SKM-1 treated with dmso at 0.1 percent for 144 hours (cell line): ENCODE measurements at regions not wholly inside any gene's neighbourhood (a gene's known extent, or its start where the extent isn't known, plus 50 kb on each side); places are given as distances from the start of the nearest gene placed in this dataset.

Experiments used
- DNase-seq: peaks from one replicate; lab custom pipeline; 2025; ENCODE audit not compliant: unreplicated experiment; lab: John Stamatoyannopoulos, UW

DNA sequence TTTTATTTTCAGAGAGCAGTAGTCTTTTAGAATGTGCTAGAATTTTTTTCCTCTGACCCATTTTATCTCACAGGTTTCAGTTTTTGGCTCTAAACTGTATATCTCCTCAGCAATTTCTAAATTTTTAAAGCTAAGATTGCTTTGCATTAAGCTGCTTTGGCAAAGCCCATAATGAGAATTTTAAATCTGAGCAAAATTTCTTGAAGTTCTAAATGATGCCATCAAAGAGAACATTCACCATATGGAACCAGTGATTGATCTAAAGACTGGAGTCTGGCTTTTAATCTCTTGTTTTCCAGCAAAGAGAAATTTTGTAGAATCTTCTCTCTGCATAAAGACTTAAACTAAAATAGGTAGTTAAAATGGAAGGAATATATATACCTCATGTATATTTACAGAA lies 313.6 kb downstream of the TBC1D32 start:
- DNase-seq = no peak

DNA sequence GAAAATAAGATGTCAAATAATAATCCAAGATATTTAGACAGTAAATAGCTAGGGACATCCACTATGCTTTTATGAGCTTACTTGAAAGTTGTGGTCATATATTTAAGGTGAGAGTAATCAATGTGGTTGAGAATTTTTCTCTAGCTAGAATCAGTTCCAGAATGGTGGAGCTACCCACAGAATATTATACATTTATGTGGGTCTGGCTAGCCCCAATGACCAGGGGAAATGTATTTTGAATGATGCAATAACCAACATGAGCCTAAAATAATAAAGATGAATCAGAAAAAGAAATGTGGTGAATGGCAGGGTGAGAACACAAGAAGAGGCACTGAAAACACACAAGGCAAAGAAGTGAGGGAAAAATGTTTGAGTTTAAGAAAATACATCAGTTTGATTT lies 325.7 kb downstream of the TBC1D32 start:
- DNase-seq = no peak

GRCh38 chr6:121006024-121006423 lies 328.3 kb downstream of the TBC1D32 start:
- DNase-seq = no peak

DNA sequence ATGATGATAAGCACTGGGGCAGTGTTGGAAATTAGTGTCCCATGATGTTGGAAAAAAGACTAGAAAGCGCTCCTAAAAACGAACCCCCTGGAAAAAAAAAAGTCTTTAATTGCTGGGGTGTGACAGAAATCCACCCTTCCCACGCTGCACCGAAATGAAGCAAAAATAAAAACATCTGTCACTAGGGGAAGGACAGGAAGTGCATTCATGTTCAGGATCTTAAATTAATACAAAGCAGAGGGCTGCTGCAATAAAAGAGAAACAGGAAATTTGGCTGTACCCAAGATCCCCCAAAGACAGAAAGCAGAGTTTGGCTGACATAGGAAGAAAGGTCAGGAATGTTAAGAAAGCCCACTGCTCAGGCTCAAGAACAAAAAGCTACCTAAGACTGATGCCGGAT lies 333.9 kb downstream of the TBC1D32 start:
- DNase-seq = no peak

- no peak for DNase-seq
These were observed 337.9 kb downstream of the TBC1D32 start for GRCh38 chr6:120996340-120996739.

DNA sequence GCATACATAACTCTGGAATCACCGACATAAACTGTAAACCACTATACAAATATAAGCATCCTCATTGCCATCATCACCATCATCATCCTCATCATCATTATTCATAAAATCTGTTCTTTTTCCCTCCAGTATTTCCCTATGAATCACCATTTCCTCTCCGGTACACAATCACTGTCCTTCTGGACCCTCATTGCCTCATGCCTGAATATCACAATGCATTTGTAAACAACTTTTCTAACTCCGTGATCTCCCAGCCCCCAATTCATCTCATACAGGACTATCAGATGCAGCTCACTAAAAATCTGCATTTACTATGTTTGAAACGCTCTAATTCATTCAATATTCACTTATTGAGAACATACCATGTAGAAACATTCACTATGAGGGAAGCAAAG lies 339.7 kb downstream of the TBC1D32 start:
- DNase-seq = no peak

DNA sequence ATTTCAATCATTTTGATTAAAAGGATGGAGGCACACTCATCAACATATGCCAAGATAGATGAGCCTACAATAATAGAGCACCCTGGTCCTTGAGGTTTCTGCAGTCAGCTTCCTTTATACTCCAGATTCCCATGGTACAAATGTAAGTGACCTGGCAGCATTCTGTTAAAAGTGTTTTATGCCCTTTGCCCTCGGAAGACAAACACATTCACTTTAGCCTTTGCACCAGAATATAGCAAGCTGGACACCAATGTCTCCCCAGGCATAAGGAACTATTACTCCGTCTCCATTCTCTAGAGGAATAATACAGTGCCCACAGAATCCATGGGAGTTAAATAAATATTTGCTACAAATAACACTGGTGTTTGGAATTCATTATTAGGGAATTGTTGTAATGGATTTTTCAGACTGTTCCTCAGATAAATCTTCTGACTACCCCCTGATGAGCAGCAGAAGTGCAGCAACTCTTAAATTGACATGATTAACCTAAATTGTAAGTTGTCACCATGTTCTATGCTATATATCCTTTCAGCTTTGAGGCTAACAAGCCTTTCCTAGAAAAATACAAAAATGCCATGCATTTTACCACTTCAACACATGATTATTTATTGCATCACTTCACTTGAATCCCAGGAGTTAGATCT lies 340.2 kb downstream of the TBC1D32 start:
- no peak for DNase-seq

DNA sequence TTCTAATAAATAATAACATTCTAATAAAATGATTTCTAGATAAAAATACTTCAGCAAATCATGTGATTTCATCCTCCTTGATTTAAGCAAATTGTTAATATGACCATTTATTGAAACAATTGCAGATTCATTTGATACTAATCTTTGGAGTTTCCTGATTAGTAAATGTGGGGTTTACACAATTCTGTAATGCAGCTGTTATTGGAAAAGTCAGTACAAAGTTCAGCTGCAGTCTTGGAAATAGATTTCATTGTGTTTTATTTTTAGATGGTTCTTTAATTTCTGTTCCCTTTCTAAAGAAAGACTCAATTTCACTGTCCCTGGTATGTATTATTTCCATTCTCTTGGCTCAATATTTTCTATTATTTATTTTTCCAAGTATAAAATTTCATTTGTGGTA lies 342.0 kb downstream of the TBC1D32 start:
- no peak for DNase-seq

DNA sequence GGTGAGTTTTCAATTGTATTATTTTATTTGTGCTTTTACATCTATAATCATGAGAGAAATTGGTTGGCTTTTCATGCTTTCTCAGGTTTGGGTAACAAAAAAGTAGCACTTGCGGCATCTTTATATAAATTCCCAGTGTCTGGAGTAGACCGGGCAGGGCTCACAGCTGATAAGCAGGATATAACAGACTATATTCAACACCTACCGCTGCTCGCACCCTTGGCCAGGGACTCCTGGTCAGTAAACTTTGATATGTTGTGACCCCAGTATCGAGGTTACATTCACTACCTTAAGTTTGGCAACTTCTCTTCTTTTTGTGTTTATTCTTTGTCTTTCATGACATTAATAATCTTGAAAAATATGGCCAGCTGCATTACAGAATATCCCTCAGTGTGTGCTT lies 343.4 kb downstream of the TBC1D32 start:
- no peak for DNase-seq

- no peak for DNase-seq
These were observed 352.4 kb downstream of the TBC1D32 start for GRCh38 chr6:120981835-120982234.

DNA sequence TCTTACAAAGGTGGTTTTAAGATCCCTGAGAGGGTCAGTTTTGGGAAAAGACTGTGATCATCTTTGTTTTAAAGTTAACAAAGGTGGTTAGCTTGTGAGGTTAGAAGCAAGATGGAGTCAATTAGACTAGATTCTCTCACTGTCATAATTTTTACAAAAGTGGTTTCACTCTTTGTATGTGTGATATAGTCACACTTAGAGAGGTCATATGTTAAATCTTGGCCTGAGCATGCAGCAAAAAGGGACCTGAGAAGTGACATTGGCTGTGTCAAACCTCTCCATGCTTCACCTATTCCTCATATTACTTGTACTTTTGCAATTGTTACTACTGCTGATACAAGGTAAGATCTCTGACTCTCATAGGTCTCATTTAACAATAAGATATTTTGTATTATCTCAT lies 368.0 kb downstream of the TBC1D32 start:
- no peak for DNase-seq

GRCh38 chr6:120965814-120966213 lies 368.5 kb downstream of the TBC1D32 start:
- DNase-seq = no peak

DNA sequence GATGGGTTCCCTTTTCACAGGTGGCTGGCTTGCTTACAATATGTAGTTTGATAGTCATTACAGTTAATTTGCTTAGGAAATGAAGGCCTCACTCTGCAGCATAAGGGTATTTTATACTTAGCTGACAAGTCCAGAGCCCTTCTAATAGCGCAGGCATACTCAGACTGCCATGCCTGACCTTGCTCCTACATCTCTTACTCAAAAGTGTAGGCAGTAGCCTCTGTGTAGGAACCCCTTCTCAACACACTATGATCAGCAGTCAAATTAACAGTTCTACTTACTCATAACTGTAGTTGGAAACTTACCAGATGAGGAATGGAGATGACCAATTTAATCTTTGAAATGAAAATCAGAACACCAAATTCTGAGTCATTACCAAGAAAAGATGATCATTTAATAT lies 373.5 kb downstream of the TBC1D32 start:
- DNase-seq = no peak

DNA sequence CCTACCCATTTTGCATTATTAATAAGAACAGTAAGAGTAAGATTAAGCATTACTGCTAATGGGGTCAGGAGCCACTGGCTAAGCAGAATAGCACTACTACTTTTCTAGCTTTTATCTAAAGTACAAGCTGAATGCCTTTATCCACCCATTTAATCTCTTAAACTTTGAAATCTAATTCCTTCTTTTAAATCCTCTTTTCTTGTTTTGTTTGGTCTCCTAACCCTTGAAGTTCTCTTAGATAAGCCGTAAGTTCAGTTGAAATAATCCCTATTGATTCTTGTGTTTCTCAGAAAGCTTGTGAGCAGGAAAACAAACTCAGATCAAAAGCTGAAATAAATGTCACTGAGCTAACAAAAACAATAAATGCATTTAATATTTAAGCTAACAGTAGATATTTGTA lies 380.2 kb downstream of the TBC1D32 start:
- DNase-seq = no peak

GRCh38 chr6:120951258-120951657 lies 383.0 kb downstream of the TBC1D32 start:
- DNase-seq = no peak

DNA sequence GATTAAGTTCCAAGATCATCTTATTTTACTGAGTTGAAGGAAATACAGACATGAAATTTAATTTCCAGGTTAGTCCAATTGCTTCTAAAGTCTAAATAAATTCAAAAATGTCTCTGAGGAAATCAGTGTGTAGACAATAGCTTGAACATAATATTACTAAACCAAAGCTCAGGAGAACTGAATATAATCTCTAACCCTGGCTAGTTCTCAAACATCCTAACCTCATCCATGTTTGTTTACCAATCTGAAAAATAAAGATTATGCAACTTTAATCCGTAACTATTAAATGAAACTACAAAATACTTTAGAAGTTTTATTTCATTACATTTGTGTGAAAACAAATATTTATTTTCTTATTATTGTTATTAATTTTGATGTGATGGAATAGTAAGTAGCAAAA lies 387.2 kb downstream of the TBC1D32 start:
- DNase-seq = no peak

DNA sequence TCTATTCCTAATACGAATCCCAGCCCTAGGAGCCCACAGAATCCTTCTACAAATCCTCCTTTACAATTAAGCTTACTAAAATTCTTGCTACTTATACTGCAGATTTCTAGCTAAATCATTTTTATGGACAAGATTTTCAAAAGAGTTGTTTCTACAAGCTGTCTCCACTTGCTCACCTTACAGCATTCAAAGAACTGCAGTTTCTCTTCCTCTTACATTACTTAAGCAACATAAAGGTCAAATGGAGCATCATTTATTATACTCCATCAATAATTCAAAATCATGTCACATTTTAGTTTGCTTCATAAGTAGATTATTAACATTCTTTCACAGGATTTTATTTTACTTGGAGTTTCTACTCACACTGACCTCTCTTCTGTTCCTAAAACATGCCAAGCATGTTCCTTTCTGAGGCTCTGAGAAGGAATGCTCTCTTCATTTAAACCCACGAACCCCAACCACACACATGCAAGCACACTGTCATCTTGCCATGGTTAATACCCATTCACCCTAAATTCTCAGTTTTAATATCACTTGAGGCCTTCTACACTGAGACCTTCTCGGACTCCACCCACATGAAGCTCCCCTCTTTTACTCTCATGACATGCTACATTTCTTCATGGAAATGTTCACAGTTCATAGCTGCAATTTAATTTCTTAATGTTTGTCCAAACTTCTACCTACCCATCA lies 388.2 kb downstream of the TBC1D32 start:
- DNase-seq = no peak

GRCh38 chr6:120938876-120939472 lies 395.3 kb downstream of the TBC1D32 start:
- peak; percentile 60 for DNase-seq

DNA sequence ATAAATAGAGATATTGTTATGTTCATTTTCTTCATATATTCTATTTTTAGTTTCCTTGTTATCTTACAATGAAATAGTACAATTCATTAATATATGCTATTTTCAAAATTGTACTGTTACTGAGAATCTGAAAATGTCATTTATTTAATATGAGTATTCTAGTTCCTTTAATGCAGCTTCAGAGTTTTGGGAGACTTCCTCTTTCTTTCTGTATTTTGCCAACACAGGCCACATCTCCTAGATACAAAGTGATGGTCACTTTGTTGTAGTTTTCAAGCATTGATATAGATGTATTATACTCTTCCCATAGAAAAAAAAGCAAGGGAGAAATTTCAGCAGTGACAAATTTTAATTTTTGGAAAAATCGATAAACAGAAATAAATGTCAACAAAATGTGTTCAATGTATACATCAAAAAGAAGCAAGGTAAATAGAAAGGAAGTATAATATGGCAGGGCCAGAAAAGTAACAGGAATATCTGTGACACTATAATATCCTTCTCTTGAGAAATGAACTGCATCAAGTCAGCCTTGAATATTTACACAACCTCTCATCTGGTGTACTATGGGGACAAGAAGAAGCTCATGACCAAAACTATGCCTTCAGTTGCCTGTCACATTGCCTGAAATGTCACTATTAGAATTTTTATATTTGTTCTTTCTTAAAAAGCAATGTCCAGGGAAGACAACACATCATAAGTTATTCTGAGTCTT lies 396.0 kb downstream of the TBC1D32 start:
- peak; percentile 46 for DNase-seq

- no peak for DNase-seq
These were observed 398.4 kb downstream of the TBC1D32 start for GRCh38 chr6:120935908-120936307.

DNA sequence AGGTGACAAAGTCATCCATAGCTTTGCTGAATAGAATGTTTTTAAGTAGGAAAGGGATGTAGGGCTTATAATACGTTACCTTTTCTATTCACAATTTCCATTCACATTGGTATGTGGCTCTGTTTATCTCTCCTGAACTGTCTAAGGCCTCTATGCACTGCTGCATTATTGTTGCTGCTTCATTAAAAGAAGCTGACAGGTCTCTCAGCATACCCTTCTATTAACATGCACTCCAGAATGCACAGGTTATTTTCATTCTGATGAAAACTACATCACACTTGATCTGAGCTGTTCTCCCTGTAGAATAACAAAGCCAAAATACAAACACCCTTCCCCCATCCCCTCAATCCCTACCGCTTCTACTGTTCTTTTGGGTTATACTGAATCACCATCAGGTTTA lies 399.3 kb downstream of the TBC1D32 start:
- no peak for DNase-seq
